Neural crest cell (in vitro differentiated cells): ENCODE measurements at regions not wholly inside any gene's neighbourhood (a gene's known extent, or its start where the extent isn't known, plus 50 kb on each side); places are given as distances from the start of the nearest gene placed in this dataset.

Experiments
- DNase-seq: peaks from one replicate; pipeline ENCODE4 v3.0.0; 2021; ENCODE audit warnings: low read depth, mixed read lengths, low spot score
- H3K27ac Mint-ChIP-seq: one replicate; pipeline ENCODE4 v1.8.0; 2021; ENCODE audit warnings: mild to moderate bottlenecking, mixed read lengths; ENCODE audit not compliant: unreplicated experiment
- H3K27me3 Mint-ChIP-seq: 2 replicates; pipeline ENCODE4 v1.8.0; 2021; ENCODE audit warnings: low read depth, mild to moderate bottlenecking, mixed read lengths
- H3K36me3 Mint-ChIP-seq: 2 replicates; pipeline ENCODE4 v1.8.0; 2021; ENCODE audit warnings: low read depth, mild to moderate bottlenecking, mixed read lengths
- H3K4me1 Mint-ChIP-seq: 2 replicates; pipeline ENCODE4 v1.8.0; 2021; ENCODE audit warnings: mixed read lengths
- H3K4me3 Mint-ChIP-seq: one replicate; pipeline ENCODE4 v1.8.0; 2021; ENCODE audit warnings: mild to moderate bottlenecking, mixed read lengths
- H3K9me3 Mint-ChIP-seq: 2 replicates; pipeline ENCODE4 v1.8.0; 2021; ENCODE audit warnings: mixed read lengths
- CTCF ChIP-seq: fragments of 200-600 bp; sonication (generic); conservative IDR thresholded peaks from 2 replicates; pipeline ENCODE4 v1.5.0; 2021; ENCODE audit warnings: antibody characterized with exemption, mild to moderate bottlenecking

DNA sequence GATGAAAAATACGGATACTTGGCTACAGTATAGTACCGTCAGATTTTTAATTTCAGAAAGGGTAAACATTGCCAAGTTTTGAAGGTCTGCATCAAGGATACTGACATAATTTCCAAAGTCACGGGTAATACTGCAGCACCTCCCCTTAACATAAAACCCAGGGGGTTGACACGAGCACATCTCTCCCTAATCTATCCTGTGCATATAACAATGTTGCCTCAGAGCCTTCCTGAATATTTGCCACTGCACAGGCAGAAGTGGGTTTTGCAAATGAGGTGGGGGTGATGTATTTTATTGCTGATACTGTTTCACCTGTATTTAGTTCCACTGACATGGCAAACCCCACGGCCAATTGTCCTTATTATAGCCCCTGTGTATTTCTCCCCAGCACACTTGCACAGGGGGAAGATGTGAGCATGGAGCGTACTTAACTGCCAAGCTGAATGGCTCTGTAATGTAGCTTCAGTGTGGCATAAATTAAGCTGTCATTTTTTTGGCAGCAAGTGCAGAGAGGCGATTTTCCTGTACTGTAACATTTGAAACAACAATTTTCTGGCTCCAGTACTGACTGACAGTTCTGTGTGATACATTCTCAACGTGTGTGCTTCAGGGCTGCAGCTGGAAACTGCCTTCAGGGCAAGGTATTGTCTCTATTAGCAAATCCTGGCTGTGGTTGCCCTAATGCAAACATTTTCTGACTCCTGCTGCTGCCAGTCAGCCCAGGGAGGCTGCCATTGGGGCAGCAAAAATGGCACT is 299.6 kb upstream of the SP4 start:
- Mint-ChIP-seq H3K27ac (no peak overlapping the region), H3K27me3 (no peaks in the 10 kb centered on the region), H3K4me1 (peaks cover 11% of the 10 kb centered on the region), H3K36me3 (no peaks in the 10 kb centered on the region), H3K4me3 (no peak overlapping the region), H3K9me3 (peaks cover 2% of the 10 kb centered on the region)
- no peak for DNase-seq
- TF ChIP-seq CTCF: no peak

GRCh38 chr7:21131897-21132296 is 296.0 kb upstream of the SP4 start:
- Mint-ChIP-seq H3K4me3 (no peak overlapping the region), H3K9me3 (peaks cover 10% of the 10 kb centered on the region), H3K4me1 (peaks cover 11% of the 10 kb centered on the region), H3K36me3 (peaks cover 6% of the 10 kb centered on the region), H3K27ac (no peak overlapping the region), H3K27me3 (no peaks in the 10 kb centered on the region)
- DNase-seq: no peak
- TF ChIP-seq CTCF: no peak

DNA sequence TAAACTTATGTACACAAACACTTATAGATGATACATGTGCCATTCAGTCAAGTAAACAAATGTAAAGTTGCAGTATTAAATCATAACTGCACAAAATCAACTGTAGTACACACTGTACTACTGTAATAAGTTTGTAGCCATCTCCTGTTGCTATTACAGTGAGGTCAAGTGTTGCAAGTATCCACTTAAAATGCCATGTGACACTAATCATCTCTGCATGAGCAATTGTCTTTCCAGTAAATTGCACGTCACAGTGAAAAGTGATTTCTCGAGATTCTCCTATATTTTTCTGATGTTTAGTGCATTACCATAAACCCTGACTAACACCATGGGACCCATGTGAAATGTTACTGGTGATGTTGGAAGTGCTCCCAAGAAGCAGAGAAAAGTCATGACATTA is 293.3 kb upstream of the SP4 start:
- Mint-ChIP-seq H3K27ac (no peak overlapping the region), H3K9me3 (peaks cover 10% of the 10 kb centered on the region), H3K4me1 (no peaks in the 10 kb centered on the region), H3K36me3 (peaks cover 6% of the 10 kb centered on the region), H3K27me3 (no peaks in the 10 kb centered on the region), H3K4me3 (no peak overlapping the region)
- DNase-seq: no peak
- no peak for TF ChIP-seq CTCF

DNA sequence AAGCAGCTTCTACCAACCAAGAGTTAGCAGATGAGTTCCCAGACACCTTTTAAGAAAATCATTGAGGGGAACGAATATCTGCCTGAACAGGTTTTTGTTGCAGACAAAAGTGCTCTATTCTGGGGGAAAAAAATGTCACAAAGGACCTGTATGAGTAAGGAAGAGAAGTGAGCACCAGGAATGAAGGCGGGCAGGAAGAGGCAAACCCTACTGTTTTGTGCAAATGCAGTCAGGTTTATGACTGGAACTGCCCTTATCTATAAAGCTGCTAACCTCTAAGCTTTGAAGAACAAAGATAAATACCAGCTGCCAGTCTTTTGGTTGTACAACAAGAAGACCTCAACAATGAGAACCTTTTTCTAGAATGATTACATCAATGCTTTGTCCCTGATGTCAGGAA is 292.4 kb upstream of the SP4 start:
- no peaks in the 10 kb centered on the region for H3K27me3 Mint-ChIP-seq
- H3K36me3 Mint-ChIP-seq: peaks cover 6% of the 10 kb centered on the region
- no peak for TF ChIP-seq CTCF
- DNase-seq: no peak
- H3K4me3 Mint-ChIP-seq: no peak overlapping the region
- peaks cover 10% of the 10 kb centered on the region for H3K9me3 Mint-ChIP-seq
- H3K4me1 Mint-ChIP-seq: no peaks in the 10 kb centered on the region
- no peak overlapping the region for H3K27ac Mint-ChIP-seq

DNA sequence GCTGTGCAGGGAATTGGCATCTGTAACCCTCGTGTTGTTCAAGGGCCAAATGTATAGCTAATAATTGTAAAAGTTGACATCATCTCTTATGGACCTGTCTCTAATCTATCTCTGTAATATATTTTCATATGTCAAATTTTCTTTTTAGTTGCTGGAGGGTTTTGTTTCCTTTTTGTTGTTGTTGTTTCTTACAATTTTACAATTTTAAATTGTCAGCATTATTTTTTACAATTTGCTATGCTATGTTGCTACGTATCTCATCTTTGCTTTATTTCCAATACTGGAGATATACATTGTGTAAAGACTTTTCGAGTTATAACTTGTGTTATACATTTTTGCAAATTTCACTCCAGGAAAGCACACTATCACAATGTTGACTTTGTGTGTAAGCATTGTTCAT is 290.2 kb upstream of the SP4 start:
- H3K9me3 Mint-ChIP-seq: peaks cover 10% of the 10 kb centered on the region
- TF ChIP-seq CTCF: no peak
- no peaks in the 10 kb centered on the region for H3K27me3 Mint-ChIP-seq
- no peak overlapping the region for H3K4me3 Mint-ChIP-seq
- DNase-seq: no peak
- H3K36me3 Mint-ChIP-seq: peaks cover 6% of the 10 kb centered on the region
- H3K27ac Mint-ChIP-seq: no peak overlapping the region
- H3K4me1 Mint-ChIP-seq: no peaks in the 10 kb centered on the region
